Breast epithelium (tissue), 4 donors: ENCODE measurements at regions not wholly inside any gene's neighbourhood (a gene's known extent, or its start where the extent isn't known, plus 50 kb on each side); places are given as distances from the start of the nearest gene placed in this dataset.

Experiments
- DNase-seq, 2 donors: peaks; one replicate each; pipeline ENCODE4 v3.0.0-alpha.2; 2019; ENCODE audit warnings: low spot score in 2 of 2
- H3K27ac ChIP-seq, 2 donors: fragments of 200-600 bp; sonication (generic) in 1 of 2; one replicate each; pipeline ENCODE4 v1.5.1; 2016 to 2019; ENCODE audit warnings: mild to moderate bottlenecking in 1 of 2
- H3K27me3 ChIP-seq, 2 donors: fragments of 200-600 bp; sonication (generic) in 1 of 2; one replicate each; pipeline versions ENCODE4 v1.5.1 to v1.6.0; 2017 to 2019; ENCODE audit warnings: control low read depth in 1 of 2, mild to moderate bottlenecking in 1 of 2
- H3K36me3 ChIP-seq: fragments of 200-600 bp; one replicate; pipeline ENCODE4 v1.5.1; 2019
- H3K4me1 ChIP-seq, 2 donors: fragments of 200-600 bp; sonication (generic); one replicate each; pipeline ENCODE4 v1.5.1; 2016 to 2019; ENCODE audit warnings: control low read depth in 1 of 2
- H3K4me3 ChIP-seq, 3 donors: fragments of 200-600 bp; sonication (generic); 1 replicate in 2 of 3; 2 replicates in 1 of 3; pipeline ENCODE4 v1.5.1; 2016 to 2019; ENCODE audit warnings: mild to moderate bottlenecking in 3 of 3, moderate library complexity in 2 of 3
- H3K9me3 ChIP-seq, 2 donors: fragments of 200-600 bp; sonication (generic) in 1 of 2; one replicate each; pipeline ENCODE4 v1.5.1; 2016 to 2019; ENCODE audit warnings: control low read depth in 1 of 2
- CTCF ChIP-seq, 3 donors: fragments of 450-650 bp; IDR thresholded peaks; one replicate each; pipeline ENCODE4 v1.5.1; 2016 to 2017; ENCODE audit warnings: antibody characterized with exemption in 3 of 3, mild to moderate bottlenecking in 3 of 3, moderate library complexity in 3 of 3
- POLR2A ChIP-seq: fragments of 450-650 bp; IDR thresholded peaks from one replicate; pipeline ENCODE4 v1.6.1; 2016; ENCODE audit warnings: antibody characterized with exemption, mild to moderate bottlenecking, moderate library complexity
- POLR2AphosphoS5 ChIP-seq, 3 donors: sonication (generic); formaldehyde crosslinking; IDR thresholded peaks; one replicate each; pipeline ENCODE4 v1.6.1; 2017; ENCODE audit warnings: antibody characterized with exemption in 3 of 3
- intact Hi-C: fragments of 100-400 bp; cut with DNase I; formaldehyde crosslinking; loops from one replicate; pipeline ENCODE4 v1.15.1; 2023; ENCODE audit warnings: low total_unique reads

GRCh38 chr21:17059936-17060335, 452.9 kb upstream of the CXADR start:
- Histone ChIP-seq H3K36me3 (no peaks in the 10 kb centered on the region), H3K9me3 (no peaks in the 10 kb centered on the region), H3K27me3 (no peaks in the 10 kb centered on the region), H3K4me3 (no peak overlapping the region), H3K27ac (no peak overlapping the region), H3K4me1 (no peaks in the 10 kb centered on the region)
- DNase-seq = no peak
- no peak for TF ChIP-seq POLR2A
- TF ChIP-seq POLR2AphosphoS5 (IDR thresholded peaks at IDR 0.05) = no peak
- TF ChIP-seq CTCF (IDR thresholded peaks at IDR 0.05) = no peak
- intact Hi-C loops = no loop called here

- intact Hi-C loops = no loop called here
- no peaks in the 10 kb centered on the region for H3K27me3 ChIP-seq
- TF ChIP-seq POLR2A (no peak), POLR2AphosphoS5 (IDR thresholded peaks at IDR 0.05) (no peak), CTCF (IDR thresholded peaks at IDR 0.05) (no peak)
- DNase-seq = no peak
- H3K27ac ChIP-seq = no peak overlapping the region
- H3K4me1 ChIP-seq = no peaks in the 10 kb centered on the region
- H3K36me3 ChIP-seq = no peaks in the 10 kb centered on the region
- no peak overlapping the region for H3K4me3 ChIP-seq
- H3K9me3 ChIP-seq = no peaks in the 10 kb centered on the region
Measured at GRCh38 chr21:17066006-17066405, 446.8 kb upstream of the CXADR start.

- H3K27ac ChIP-seq = no peak overlapping the region
- H3K4me1 ChIP-seq = no peaks in the 10 kb centered on the region
- no peak overlapping the region for H3K4me3 ChIP-seq
- H3K36me3 ChIP-seq = no peaks in the 10 kb centered on the region
- H3K27me3 ChIP-seq = no peaks in the 10 kb centered on the region
- intact Hi-C loops = no loop called here
- DNase-seq = no peak
- TF ChIP-seq POLR2AphosphoS5 (IDR thresholded peaks at IDR 0.05) = no peak
- no peak for TF ChIP-seq POLR2A
- TF ChIP-seq CTCF (IDR thresholded peaks at IDR 0.05) = no peak
- H3K9me3 ChIP-seq = no peaks in the 10 kb centered on the region
Measured at GRCh38 chr21:17071093-17071492, 441.8 kb upstream of the CXADR start.

GRCh38 chr21:17081193-17081592, 431.6 kb upstream of the CXADR start:
- no peak overlapping the region for H3K27ac ChIP-seq
- no peaks in the 10 kb centered on the region for H3K27me3 ChIP-seq
- DNase-seq = no peak
- intact Hi-C loops = no loop called here
- no peaks in the 10 kb centered on the region for H3K9me3 ChIP-seq
- H3K4me1 ChIP-seq = no peaks in the 10 kb centered on the region
- TF ChIP-seq POLR2AphosphoS5 (IDR thresholded peaks at IDR 0.05) (no peak), POLR2A (no peak)
- no peaks in the 10 kb centered on the region for H3K36me3 ChIP-seq
- H3K4me3 ChIP-seq = no peak overlapping the region

GRCh38 chr21:17082843-17083483, 429.9 kb upstream of the CXADR start:
- no peak overlapping the region for H3K4me3 ChIP-seq
- no peaks in the 10 kb centered on the region for H3K9me3 ChIP-seq
- no peaks in the 10 kb centered on the region for H3K27me3 ChIP-seq
- no peak for DNase-seq
- no peak overlapping the region for H3K27ac ChIP-seq
- TF ChIP-seq POLR2A (no peak), CTCF (IDR thresholded peaks at IDR 0.05) (no peak), POLR2AphosphoS5 (IDR thresholded peaks at IDR 0.05) (no peak)
- H3K4me1 ChIP-seq = no peaks in the 10 kb centered on the region
- H3K36me3 ChIP-seq = no peaks in the 10 kb centered on the region
- intact Hi-C loops = no loop called here

GRCh38 chr21:17085707-17086106, 427.1 kb upstream of the CXADR start:
- no peaks in the 10 kb centered on the region for H3K27me3 ChIP-seq
- no peak overlapping the region for H3K27ac ChIP-seq
- H3K4me3 ChIP-seq = no peak overlapping the region
- no peaks in the 10 kb centered on the region for H3K4me1 ChIP-seq
- H3K9me3 ChIP-seq = no peaks in the 10 kb centered on the region
- no peaks in the 10 kb centered on the region for H3K36me3 ChIP-seq
- intact Hi-C loops = no loop called here
- DNase-seq = no peak
- TF ChIP-seq POLR2AphosphoS5 (IDR thresholded peaks at IDR 0.05) (no peak), CTCF (IDR thresholded peaks at IDR 0.05) (no peak), POLR2A (no peak)
